Activated naive CD8-positive, alpha-beta T cell treated with anti-CD3 and anti-CD28 coated beads, Interleukin-2, amount 10 ng/mL, durations not matched to agents 7 days and 5 days (primary cell): ENCODE measurements at regions not wholly inside any gene's neighbourhood (a gene's known extent, or its start where the extent isn't known, plus 50 kb on each side); places are given as distances from the start of the nearest gene placed in this dataset.

Experiments
- ATAC-seq: fragments of 150-1000 bp; cut with Tn5 transposase; one replicate; pipeline ENCODE4 v1.10.0; 2021; ENCODE audit warnings: low read depth, moderate library complexity
- POLR2A ChIA-PET: fragments of 350-600 bp; sonication (Branson Sonifier 250); formaldehyde crosslinking; loops from one replicate; lab custom pipeline; 2021; ENCODE audit warnings: antibody characterized with exemption; lab: Charles Lee
- DNase-seq: peaks from one replicate; pipeline ENCODE4 v3.0.0; 2021
- H3K27ac Mint-ChIP-seq: one replicate; pipeline ENCODE4 v1.8.0; 2022; ENCODE audit warnings: mild to moderate bottlenecking, mixed read lengths
- H3K27me3 Mint-ChIP-seq: one replicate; pipeline ENCODE4 v1.8.0; 2022; ENCODE audit warnings: mild to moderate bottlenecking, moderate library complexity, mixed read lengths
- H3K36me3 Mint-ChIP-seq: one replicate; pipeline ENCODE4 v1.8.0; 2021; ENCODE audit warnings: mild to moderate bottlenecking, mixed read lengths
- H3K4me1 Mint-ChIP-seq: one replicate; pipeline ENCODE4 v1.8.0; 2021; ENCODE audit warnings: mixed read lengths
- H3K4me3 Mint-ChIP-seq: one replicate; pipeline ENCODE4 v1.8.0; 2022; ENCODE audit warnings: mild to moderate bottlenecking, moderate library complexity, mixed read lengths
- H3K9me3 Mint-ChIP-seq: one replicate; pipeline ENCODE4 v1.8.0; 2021; ENCODE audit warnings: mixed read lengths

DNA sequence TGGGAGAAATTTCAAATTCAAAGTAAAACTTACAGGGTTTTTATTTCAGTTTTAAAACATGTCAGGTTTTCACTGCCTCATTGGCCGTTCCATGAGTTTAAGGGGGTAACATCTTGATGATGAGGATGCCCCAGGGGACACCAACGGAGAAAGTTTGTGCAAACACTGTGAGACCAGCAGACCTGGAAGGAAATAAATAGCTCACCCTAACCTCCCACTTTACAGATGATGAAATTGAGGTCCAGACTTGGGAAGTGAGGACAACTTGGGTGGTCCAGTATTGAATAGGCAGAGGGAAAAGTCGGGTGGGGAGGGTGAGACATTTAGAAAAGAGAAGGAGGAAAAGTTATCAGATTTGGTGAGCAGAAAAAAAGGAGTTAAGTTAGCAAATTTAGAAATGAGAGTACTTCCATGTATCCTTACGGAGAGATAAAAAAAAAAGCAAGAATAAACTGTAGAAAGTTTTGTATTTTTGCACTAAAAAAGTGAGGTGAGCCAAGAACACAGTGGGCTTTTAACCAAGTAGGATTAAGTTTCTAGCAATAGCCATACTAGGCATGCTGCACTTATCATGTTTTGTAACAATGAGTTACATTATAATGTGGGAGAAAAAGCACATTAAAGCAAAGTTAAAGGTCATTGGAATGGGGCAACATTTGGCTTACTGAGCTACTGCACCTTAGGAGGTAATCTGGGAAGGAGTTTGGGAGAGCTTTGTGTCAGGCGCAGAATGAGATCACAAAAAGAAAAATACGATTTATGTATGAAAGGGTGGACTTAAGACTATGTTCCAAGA is 125.1 kb downstream of the GAS1 start:
- Mint-ChIP-seq H3K9me3 (peaks cover 1% of the 10 kb centered on the region), H3K27ac (no peak overlapping the region), H3K4me1 (no peaks in the 10 kb centered on the region), H3K36me3 (no peaks in the 10 kb centered on the region), H3K27me3 (peaks cover 2% of the 10 kb centered on the region), H3K4me3 (no peak overlapping the region)
- no peak for ATAC-seq
- no peak for DNase-seq
- POLR2A ChIA-PET: no interaction called here

DNA sequence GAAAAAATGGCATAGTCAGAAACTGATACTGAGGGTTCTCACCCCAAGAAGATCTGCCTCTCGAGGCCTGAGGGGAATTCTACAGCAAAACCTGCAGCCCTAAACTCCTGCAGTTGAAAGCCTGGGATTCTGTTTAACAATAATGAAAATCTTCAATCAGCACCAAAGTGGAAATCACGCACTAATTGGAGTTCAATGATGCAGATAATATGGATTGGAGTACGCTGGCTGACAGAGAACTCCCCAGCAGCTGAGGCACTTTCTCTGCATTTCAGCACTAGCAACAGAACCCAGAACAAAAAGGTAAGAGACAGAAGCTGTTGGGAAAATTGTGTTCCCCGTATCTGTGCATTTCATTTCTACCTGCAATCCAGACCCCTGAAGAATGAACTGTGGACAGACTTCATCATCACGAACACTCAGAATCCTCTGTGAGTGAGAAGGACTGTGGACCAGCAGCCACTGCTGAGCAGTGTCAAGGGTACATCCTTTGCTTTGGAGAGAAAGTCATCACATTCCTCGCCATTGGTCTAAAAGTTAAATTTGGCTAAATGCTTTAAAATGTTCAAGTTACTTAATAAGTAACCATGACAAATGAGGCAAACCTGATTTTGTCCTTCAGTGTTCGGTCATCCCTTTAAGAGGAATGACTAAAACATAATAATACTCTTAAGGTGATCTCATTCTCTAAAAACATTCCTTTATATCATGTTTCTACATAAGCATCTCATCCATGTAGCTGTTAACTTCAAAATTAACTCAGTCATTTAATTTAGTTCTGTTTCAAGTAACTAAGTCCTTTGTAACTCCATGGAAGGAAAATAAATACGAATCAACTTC is 126.1 kb downstream of the GAS1 start:
- H3K36me3 Mint-ChIP-seq: no peaks in the 10 kb centered on the region
- peaks cover 1% of the 10 kb centered on the region for H3K9me3 Mint-ChIP-seq
- no peaks in the 10 kb centered on the region for H3K4me1 Mint-ChIP-seq
- no peak overlapping the region for H3K4me3 Mint-ChIP-seq
- DNase-seq (no peak), ATAC-seq (no peak)
- POLR2A ChIA-PET: no interaction called here
- H3K27ac Mint-ChIP-seq: no peak overlapping the region
- H3K27me3 Mint-ChIP-seq: no peaks in the 10 kb centered on the region

- Mint-ChIP-seq H3K27me3 (no peaks in the 10 kb centered on the region), H3K36me3 (no peaks in the 10 kb centered on the region), H3K4me1 (no peaks in the 10 kb centered on the region), H3K4me3 (no peak overlapping the region), H3K9me3 (no peaks in the 10 kb centered on the region), H3K27ac (no peak overlapping the region)
- ATAC-seq (no peak), DNase-seq (no peak)
- POLR2A ChIA-PET: no interaction called here
These were observed 127.8 kb downstream of the GAS1 start for GRCh38 chr9:86819552-86819951.

GRCh38 chr9:86818636-86819035 is 128.7 kb downstream of the GAS1 start:
- H3K4me3 Mint-ChIP-seq: no peak overlapping the region
- no peak for DNase-seq
- H3K27me3 Mint-ChIP-seq: no peaks in the 10 kb centered on the region
- ATAC-seq: no peak
- H3K9me3 Mint-ChIP-seq: no peaks in the 10 kb centered on the region
- no peaks in the 10 kb centered on the region for H3K4me1 Mint-ChIP-seq
- no peaks in the 10 kb centered on the region for H3K36me3 Mint-ChIP-seq
- no peak overlapping the region for H3K27ac Mint-ChIP-seq
- POLR2A ChIA-PET: no interaction called here

DNA sequence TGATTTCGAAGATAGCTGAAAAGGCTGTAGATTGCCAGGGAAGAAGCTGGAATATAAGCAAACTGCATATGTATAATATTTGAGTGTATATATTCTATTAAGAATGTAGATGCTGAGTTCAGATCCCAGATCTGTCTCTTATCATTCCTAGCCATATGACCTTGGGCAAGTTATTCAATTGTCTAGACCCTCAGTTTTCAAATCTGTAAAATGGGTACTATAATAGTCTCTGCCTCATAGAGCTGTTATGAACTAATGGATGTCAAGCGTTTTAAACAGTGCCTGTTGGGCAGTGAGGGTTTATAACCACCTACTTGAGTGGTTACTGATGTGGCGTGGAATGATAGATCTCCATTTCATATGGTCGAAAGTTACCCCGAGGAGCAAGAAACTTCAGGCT is 130.4 kb downstream of the GAS1 start:
- POLR2A ChIA-PET: no interaction called here
- Mint-ChIP-seq H3K4me3 (no peak overlapping the region), H3K27ac (no peak overlapping the region), H3K36me3 (no peaks in the 10 kb centered on the region), H3K9me3 (no peaks in the 10 kb centered on the region), H3K27me3 (no peaks in the 10 kb centered on the region), H3K4me1 (no peaks in the 10 kb centered on the region)
- no peak for DNase-seq
- no peak for ATAC-seq

- DNase-seq (no peak), ATAC-seq (no peak)
- no peaks in the 10 kb centered on the region for H3K27me3 Mint-ChIP-seq
- no peaks in the 10 kb centered on the region for H3K36me3 Mint-ChIP-seq
- no peaks in the 10 kb centered on the region for H3K4me1 Mint-ChIP-seq
- H3K4me3 Mint-ChIP-seq: no peak overlapping the region
- POLR2A ChIA-PET: no interaction called here
- no peaks in the 10 kb centered on the region for H3K9me3 Mint-ChIP-seq
- no peak overlapping the region for H3K27ac Mint-ChIP-seq
These were observed 130.9 kb downstream of the GAS1 start for GRCh38 chr9:86816366-86816765.

GRCh38 chr9:86812616-86813015 is 134.7 kb downstream of the GAS1 start:
- POLR2A ChIA-PET: no interaction called here
- Mint-ChIP-seq H3K4me1 (no peaks in the 10 kb centered on the region), H3K36me3 (no peaks in the 10 kb centered on the region), H3K4me3 (no peak overlapping the region), H3K27me3 (no peaks in the 10 kb centered on the region), H3K27ac (no peak overlapping the region), H3K9me3 (no peaks in the 10 kb centered on the region)
- DNase-seq (no peak), ATAC-seq (no peak)

GRCh38 chr9:86809759-86810367 is 137.4 kb downstream of the GAS1 start:
- ATAC-seq (no peak), DNase-seq (no peak)
- Mint-ChIP-seq H3K4me3 (no peak overlapping the region), H3K4me1 (no peaks in the 10 kb centered on the region), H3K9me3 (no peaks in the 10 kb centered on the region), H3K36me3 (no peaks in the 10 kb centered on the region), H3K27me3 (no peaks in the 10 kb centered on the region), H3K27ac (no peak overlapping the region)
- POLR2A ChIA-PET: no interaction called here

DNA sequence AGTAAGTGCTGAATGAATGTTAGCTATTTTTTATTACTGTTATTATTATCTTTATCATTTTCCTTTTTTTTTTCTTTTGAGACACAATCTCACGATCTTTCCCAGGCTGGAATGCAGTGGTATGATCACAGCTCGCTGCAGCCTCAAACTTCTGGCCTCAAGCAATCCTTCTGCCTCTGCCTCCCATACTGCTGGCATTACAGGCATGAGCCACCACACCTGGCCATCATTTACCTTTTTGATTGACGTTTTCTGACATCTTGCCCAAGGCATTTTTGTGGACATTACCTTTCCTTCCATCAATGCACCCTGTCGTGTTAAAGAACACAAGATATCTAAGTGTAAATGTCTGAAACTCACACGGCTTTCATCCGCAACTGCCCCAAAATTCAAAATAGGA is 138.2 kb downstream of the GAS1 start:
- DNase-seq: no peak
- no peak overlapping the region for H3K27ac Mint-ChIP-seq
- ATAC-seq: no peak
- no peaks in the 10 kb centered on the region for H3K27me3 Mint-ChIP-seq
- no peaks in the 10 kb centered on the region for H3K9me3 Mint-ChIP-seq
- H3K36me3 Mint-ChIP-seq: no peaks in the 10 kb centered on the region
- POLR2A ChIA-PET: no interaction called here
- H3K4me1 Mint-ChIP-seq: no peaks in the 10 kb centered on the region
- H3K4me3 Mint-ChIP-seq: no peak overlapping the region

- Mint-ChIP-seq H3K36me3 (no peaks in the 10 kb centered on the region), H3K27me3 (no peaks in the 10 kb centered on the region), H3K27ac (no peak overlapping the region), H3K9me3 (peaks cover 10% of the 10 kb centered on the region), H3K4me1 (no peaks in the 10 kb centered on the region), H3K4me3 (no peak overlapping the region)
- POLR2A ChIA-PET: no interaction called here
- ATAC-seq: no peak
- DNase-seq: no peak
These were observed 139.8 kb downstream of the GAS1 start for GRCh38 chr9:86807367-86807976.

DNA sequence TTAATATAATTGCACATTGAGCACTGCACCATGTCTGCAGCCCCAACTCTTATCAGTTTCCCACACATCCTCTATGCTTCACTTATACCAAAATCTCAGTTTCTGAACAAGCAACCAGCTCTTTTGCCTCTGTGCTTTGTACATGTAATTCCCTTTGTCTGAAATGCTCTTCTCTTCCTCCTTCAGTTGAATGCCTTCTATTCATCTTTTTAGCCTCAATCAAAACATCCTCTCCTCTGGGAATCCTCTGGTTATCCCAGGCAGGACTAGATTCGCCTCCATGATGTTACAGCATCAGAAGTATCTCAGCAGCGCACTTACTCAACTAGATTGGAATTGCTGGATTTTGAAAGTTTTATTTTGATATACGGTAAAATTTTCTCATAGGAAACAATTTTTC is 143.3 kb downstream of the GAS1 start:
- Mint-ChIP-seq H3K4me1 (no peaks in the 10 kb centered on the region), H3K4me3 (no peak overlapping the region), H3K27ac (no peak overlapping the region)

DNA sequence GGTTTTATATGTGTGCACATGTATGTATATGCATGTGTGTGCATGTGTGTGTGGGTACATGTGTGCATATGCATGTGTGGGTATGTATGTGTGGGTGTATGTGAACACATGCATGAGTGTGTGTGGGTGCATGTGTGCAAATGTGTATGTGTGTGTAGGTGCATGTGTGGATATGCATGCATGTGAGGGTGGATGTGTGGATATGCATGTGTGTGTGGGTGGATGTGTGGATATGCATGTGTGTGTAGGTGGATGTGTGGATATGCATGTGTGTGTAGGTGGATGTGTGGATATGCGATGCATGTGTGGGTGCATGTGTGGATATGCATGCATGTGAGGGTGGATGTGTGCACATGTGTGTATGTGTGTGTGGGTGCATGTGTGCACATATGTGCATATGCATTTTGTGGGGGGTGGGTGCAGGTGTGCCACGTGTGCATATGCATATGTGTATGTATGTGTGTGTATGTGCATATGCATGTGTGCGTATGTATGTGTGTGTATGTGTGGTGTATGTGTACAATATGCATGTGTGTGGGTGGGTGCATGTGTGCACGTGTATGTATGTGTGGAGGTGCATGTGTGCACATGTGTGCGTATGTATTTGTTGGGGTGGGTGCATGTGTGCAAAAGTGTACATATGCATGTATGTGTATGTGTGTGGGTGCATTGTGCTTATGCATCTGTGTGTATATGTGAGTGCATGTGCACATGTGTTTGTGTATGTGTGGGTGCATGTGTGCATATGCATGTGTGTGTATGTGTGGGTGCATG is 144.2 kb downstream of the GAS1 start:
- no peak overlapping the region for H3K4me3 Mint-ChIP-seq
- H3K27ac Mint-ChIP-seq: no peak overlapping the region
- DNase-seq: no peak
- ATAC-seq: no peak
- H3K36me3 Mint-ChIP-seq: no peaks in the 10 kb centered on the region
- H3K27me3 Mint-ChIP-seq: no peaks in the 10 kb centered on the region
- H3K9me3 Mint-ChIP-seq: peaks cover 10% of the 10 kb centered on the region
- POLR2A ChIA-PET: no interaction called here
- no peaks in the 10 kb centered on the region for H3K4me1 Mint-ChIP-seq

More for the DNA sequence above, 143.3 kb downstream of the GAS1 start:
- H3K9me3 Mint-ChIP-seq: peaks cover 10% of the 10 kb centered on the region
- no peaks in the 10 kb centered on the region for H3K27me3 Mint-ChIP-seq
- POLR2A ChIA-PET: no interaction called here
- ATAC-seq (no peak), DNase-seq (no peak)
- no peaks in the 10 kb centered on the region for H3K36me3 Mint-ChIP-seq

DNA sequence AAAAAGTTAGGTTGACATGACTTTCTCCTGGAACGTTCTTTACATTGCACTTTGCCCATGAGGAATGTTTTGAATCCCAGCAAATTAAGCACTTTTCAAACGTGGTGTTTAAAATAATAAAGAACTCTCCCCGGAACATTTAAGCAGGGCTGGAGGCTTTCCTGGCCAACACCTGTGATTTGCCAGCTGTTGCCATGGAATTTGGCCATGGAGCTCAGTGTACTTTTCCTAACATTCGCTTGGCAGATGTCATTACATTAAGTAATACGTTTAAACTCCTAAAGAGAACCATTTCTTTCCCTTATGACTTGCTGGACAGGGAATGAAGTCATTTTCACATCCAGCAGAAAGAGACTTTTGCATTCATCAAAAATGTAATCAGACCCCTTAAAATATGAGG is 146.1 kb downstream of the GAS1 start:
- Mint-ChIP-seq H3K4me1 (no peaks in the 10 kb centered on the region), H3K27me3 (no peaks in the 10 kb centered on the region), H3K27ac (no peak overlapping the region), H3K36me3 (no peaks in the 10 kb centered on the region), H3K9me3 (peaks cover 10% of the 10 kb centered on the region), H3K4me3 (no peak overlapping the region)
- ATAC-seq (no peak), DNase-seq (no peak)
- POLR2A ChIA-PET: no interaction called here
